Panc1 (cell line): ENCODE measurements at regions not wholly inside any gene's neighbourhood (a gene's known extent, or its start where the extent isn't known, plus 50 kb on each side); places are given as distances from the start of the nearest gene placed in this dataset.

Source experiments
- ATAC-seq: fragments of 200-7000 bp; cut with Tn5 transposase; 2 replicates; pipeline ENCODE4 v1.9.1; 2020; ENCODE audit warnings: mild to moderate bottlenecking, moderate library complexity
- BruUV-seq: library from RNA; stranded (reverse); fragments of 400-500 nt; replicated peaks from 2 replicates; lab custom pipeline; 2021; lab: Mats Ljungman, UMichigan
- CTCF ChIA-PET: fragments of 300-600 bp; sonication (Branson Sonifier 250); formaldehyde crosslinking; loops from one replicate; lab custom pipeline; 2022; ENCODE audit warnings: antibody characterized with exemption; lab: Charles Lee
- POLR2A ChIA-PET: fragments of 300-600 bp; sonication (Branson Sonifier 250); formaldehyde crosslinking; loops from one replicate; lab custom pipeline; 2022; ENCODE audit warnings: antibody characterized with exemption; lab: Charles Lee
- DNase-seq: peaks from one replicate; pipeline ENCODE4 v3.0.0-alpha.2; 2010; ENCODE audit warnings: low read depth, low spot score
- H3K27ac ChIP-seq: 2 replicates; pipeline ENCODE4 v1.5.1; 2011; ENCODE audit warnings: mild to moderate bottlenecking, low read length, inconsistent platforms
- H3K27me3 ChIP-seq: fragments of 200-500 bp; sonication (Bioruptor generic); 2 replicates; pipeline ENCODE4 v1.6.0; 2014; ENCODE audit warnings: low read length, inconsistent platforms; ENCODE audit not compliant: control insufficient read depth, insufficient read depth
- H3K36me3 ChIP-seq: fragments of 200-500 bp; sonication (Bioruptor generic); 2 replicates; pipeline ENCODE4 v1.5.1; 2014; ENCODE audit warnings: inconsistent platforms, mild to moderate bottlenecking, low read length, moderate library complexity; ENCODE audit not compliant: control insufficient read depth, insufficient read depth
- H3K4me1 ChIP-seq: 2 replicates; pipeline ENCODE4 v1.5.1; 2011; ENCODE audit warnings: inconsistent platforms, mild to moderate bottlenecking, low read length, moderate library complexity; ENCODE audit not compliant: control insufficient read depth, insufficient read depth
- H3K4me3 ChIP-seq, 2 experiments: 2 replicates each; pipeline ENCODE4 v1.5.1; 2011 to 2012; ENCODE audit warnings: low read depth in 2 of 2, low read length in 2 of 2, mild to moderate bottlenecking in 2 of 2, inconsistent platforms in 1 of 2, moderate library complexity in 1 of 2
- H3K9me3 ChIP-seq: fragments of 200-500 bp; sonication (Bioruptor generic); 2 replicates; pipeline ENCODE4 v1.5.1; 2014; ENCODE audit warnings: low read depth, mild to moderate bottlenecking, inconsistent platforms, low read length, moderate library complexity; ENCODE audit not compliant: control insufficient read depth, insufficient read depth
- POLR2AphosphoS5 ChIP-seq: IDR thresholded peaks from 2 replicates; pipeline ENCODE4 v1.6.1; 2012; ENCODE audit warnings: mild to moderate bottlenecking, low read depth, low read length, moderate library complexity
- SIN3A ChIP-seq: IDR thresholded peaks from 2 replicates; pipeline ENCODE4 v1.6.1; 2012; ENCODE audit warnings: low read depth, mild to moderate bottlenecking, low read length, moderate library complexity, borderline replicate concordance; ENCODE audit not compliant: insufficient read depth
- TCF7L2 ChIP-seq: IDR thresholded peaks from 2 replicates; pipeline ENCODE4 v1.6.1; 2011; ENCODE audit warnings: mild to moderate bottlenecking, low read depth, low read length, inconsistent platforms
- in situ Hi-C: cut with HindIII; loops from 2 replicates; pipeline ENCODE4 v1.10.0; 2016; ENCODE audit warnings: low sequenced_read_pairs, low pct_unique_long_range_greater_than_20kb
- intact Hi-C: fragments of 100-400 bp; cut with micrococcal nuclease; formaldehyde crosslinking; loops from one replicate; pipeline ENCODE4 v1.10.0; 2022; ENCODE audit not compliant: unreplicated experiment
- TF ChIP-seq, protein P1 (sequence below): fragments of 450-650 bp; IDR thresholded peaks from 2 replicates; pipeline ENCODE4 v1.5.1; 2017; ENCODE audit warnings: mild to moderate bottlenecking
- TF ChIP-seq, protein P2 (sequence below), 2 experiments: IDR thresholded peaks; 2 replicates each; pipeline ENCODE4 v1.6.1; 2011 to 2012; ENCODE audit warnings: low read depth in 2 of 2, control low read depth in 1 of 2, low read length in 1 of 2, mild to moderate bottlenecking in 1 of 2, moderate library complexity in 1 of 2; ENCODE audit not compliant: insufficient read depth in 1 of 2

DNA sequence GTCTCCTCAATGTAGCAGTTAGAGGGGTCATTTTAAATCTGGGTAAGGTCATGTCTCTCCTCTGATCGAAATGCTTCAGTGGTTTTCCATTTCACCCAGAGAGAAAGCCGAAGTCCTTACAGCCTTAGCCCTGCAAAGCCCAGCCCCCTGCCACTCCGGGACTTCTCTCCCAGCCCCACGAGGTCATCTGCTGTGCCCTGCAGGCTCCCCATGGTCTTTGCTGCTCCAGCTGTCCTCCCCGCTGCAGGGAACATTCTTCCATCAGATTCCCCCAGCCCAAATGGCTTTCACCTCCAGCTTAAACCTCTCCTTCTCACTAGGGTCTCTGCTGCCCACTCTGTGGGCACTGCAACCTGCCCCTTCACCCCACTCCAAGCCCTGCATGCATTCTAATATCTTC, 626.5 kb downstream of the NPHP4 start:
- intact Hi-C loops: no loop called here
- H3K4me1 ChIP-seq: no peaks in the 10 kb centered on the region
- BruUV-seq: no TSS peak
- ATAC-seq (no peak), DNase-seq (no peak)
- no peak overlapping the region for H3K4me3 ChIP-seq
- H3K9me3 ChIP-seq: no peaks in the 10 kb centered on the region
- H3K27me3 ChIP-seq: no peaks in the 10 kb centered on the region
- in situ Hi-C loops: no loop called here
- ChIA-PET POLR2A (no interaction called here), CTCF (no interaction called here)
- no peak overlapping the region for H3K27ac ChIP-seq
- TF ChIP-seq SIN3A (no peak), TCF7L2 (no peak), POLR2AphosphoS5 (no peak)
- TF ChIP-seq, protein P1, sequence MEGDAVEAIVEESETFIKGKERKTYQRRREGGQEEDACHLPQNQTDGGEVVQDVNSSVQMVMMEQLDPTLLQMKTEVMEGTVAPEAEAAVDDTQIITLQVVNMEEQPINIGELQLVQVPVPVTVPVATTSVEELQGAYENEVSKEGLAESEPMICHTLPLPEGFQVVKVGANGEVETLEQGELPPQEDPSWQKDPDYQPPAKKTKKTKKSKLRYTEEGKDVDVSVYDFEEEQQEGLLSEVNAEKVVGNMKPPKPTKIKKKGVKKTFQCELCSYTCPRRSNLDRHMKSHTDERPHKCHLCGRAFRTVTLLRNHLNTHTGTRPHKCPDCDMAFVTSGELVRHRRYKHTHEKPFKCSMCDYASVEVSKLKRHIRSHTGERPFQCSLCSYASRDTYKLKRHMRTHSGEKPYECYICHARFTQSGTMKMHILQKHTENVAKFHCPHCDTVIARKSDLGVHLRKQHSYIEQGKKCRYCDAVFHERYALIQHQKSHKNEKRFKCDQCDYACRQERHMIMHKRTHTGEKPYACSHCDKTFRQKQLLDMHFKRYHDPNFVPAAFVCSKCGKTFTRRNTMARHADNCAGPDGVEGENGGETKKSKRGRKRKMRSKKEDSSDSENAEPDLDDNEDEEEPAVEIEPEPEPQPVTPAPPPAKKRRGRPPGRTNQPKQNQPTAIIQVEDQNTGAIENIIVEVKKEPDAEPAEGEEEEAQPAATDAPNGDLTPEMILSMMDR: no peak
- TF ChIP-seq, protein P2, sequence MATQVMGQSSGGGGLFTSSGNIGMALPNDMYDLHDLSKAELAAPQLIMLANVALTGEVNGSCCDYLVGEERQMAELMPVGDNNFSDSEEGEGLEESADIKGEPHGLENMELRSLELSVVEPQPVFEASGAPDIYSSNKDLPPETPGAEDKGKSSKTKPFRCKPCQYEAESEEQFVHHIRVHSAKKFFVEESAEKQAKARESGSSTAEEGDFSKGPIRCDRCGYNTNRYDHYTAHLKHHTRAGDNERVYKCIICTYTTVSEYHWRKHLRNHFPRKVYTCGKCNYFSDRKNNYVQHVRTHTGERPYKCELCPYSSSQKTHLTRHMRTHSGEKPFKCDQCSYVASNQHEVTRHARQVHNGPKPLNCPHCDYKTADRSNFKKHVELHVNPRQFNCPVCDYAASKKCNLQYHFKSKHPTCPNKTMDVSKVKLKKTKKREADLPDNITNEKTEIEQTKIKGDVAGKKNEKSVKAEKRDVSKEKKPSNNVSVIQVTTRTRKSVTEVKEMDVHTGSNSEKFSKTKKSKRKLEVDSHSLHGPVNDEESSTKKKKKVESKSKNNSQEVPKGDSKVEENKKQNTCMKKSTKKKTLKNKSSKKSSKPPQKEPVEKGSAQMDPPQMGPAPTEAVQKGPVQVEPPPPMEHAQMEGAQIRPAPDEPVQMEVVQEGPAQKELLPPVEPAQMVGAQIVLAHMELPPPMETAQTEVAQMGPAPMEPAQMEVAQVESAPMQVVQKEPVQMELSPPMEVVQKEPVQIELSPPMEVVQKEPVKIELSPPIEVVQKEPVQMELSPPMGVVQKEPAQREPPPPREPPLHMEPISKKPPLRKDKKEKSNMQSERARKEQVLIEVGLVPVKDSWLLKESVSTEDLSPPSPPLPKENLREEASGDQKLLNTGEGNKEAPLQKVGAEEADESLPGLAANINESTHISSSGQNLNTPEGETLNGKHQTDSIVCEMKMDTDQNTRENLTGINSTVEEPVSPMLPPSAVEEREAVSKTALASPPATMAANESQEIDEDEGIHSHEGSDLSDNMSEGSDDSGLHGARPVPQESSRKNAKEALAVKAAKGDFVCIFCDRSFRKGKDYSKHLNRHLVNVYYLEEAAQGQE (IDR thresholded peaks at IDR 0.05; ENCODE audit: insufficient read depth in 1 of 2, low read depth in 2 of 2, low read length in 1 of 2): no peak
- no peaks in the 10 kb centered on the region for H3K36me3 ChIP-seq

DNA sequence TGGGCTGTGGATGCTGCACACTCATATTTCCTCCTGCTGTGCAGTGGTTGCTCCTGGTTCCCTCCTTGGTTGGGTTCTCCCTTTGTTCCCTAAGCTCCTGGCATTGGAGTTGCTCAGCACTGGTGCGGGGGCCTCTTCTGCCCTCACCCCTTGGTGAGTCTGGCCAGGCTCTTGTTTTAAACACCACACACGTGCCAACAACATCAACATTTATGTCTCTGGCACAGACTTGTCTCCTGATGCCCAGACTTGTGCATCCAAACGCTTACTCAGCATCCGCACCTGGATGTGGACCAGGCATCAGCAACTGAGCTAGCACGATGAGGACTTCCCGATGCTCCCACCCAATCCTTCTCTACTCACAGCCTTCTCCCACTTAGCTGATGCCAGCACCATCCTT, 627.6 kb downstream of the NPHP4 start:
- no peaks in the 10 kb centered on the region for H3K9me3 ChIP-seq
- in situ Hi-C loops: no loop called here
- TF ChIP-seq, protein P2 (IDR thresholded peaks at IDR 0.05; ENCODE audit: insufficient read depth in 1 of 2, low read depth in 2 of 2, low read length in 1 of 2): no peak
- TF ChIP-seq TCF7L2: no peak
- TF ChIP-seq, protein P1: no peak
- no peak for TF ChIP-seq POLR2AphosphoS5
- TF ChIP-seq SIN3A: no peak

More for the DNA sequence above, 627.6 kb downstream of the NPHP4 start:
- CTCF ChIA-PET: no interaction called here
- Histone ChIP-seq H3K27me3 (no peaks in the 10 kb centered on the region), H3K4me3 (no peak overlapping the region), H3K36me3 (no peaks in the 10 kb centered on the region), H3K4me1 (no peaks in the 10 kb centered on the region), H3K27ac (no peak overlapping the region)
- DNase-seq: no peak
- no peak for ATAC-seq
- POLR2A ChIA-PET: no interaction called here
- BruUV-seq: no TSS peak
- intact Hi-C loops: no loop called here
